Erythroblast (primary cell): ENCODE measurements at regions not wholly inside any gene's neighbourhood (a gene's known extent, or its start where the extent isn't known, plus 50 kb on each side); places are given as distances from the start of the nearest gene placed in this dataset.

Experiments used
- GATA1 ChIP-seq: IDR thresholded peaks from 2 replicates; pipeline ENCODE4 v1.6.1; 2011; ENCODE audit warnings: low read depth, mild to moderate bottlenecking, control low read depth, low read length, moderate library complexity
- POLR2A ChIP-seq: IDR thresholded peaks from 2 replicates; pipeline ENCODE4 v1.6.1; 2011; ENCODE audit warnings: mild to moderate bottlenecking, low read length

DNA sequence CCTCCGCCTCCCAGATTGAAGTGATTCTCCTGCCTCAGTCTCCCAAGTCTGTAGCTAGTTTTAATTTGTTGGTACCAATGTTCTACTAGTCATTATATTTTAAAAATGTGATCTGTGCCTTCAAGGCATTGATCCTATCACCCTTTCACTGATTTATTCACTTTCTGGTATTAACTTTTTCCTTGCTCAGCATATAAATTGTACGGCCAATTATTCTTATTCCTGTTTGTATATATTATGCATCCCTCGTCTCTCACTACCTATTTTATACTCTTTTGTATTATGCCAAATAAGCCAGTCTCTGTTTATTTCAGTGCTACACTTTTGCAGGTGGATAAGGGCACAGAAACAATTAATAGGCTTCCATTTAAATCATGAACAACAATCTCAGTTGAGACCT, 620.2 kb upstream of the BCHE start:
- TF ChIP-seq POLR2A: no peak
- no peak for TF ChIP-seq GATA1
